Peyer's patch (tissue), 4 donors: ENCODE measurements at regions not wholly inside any gene's neighbourhood (a gene's known extent, or its start where the extent isn't known, plus 50 kb on each side); places are given as distances from the start of the nearest gene placed in this dataset.

ENCODE experiments used
- CTCF ChIP-seq, 6 experiments: fragments of 450-650 bp in 4 of 6; fragments of 200-600 bp in 2 of 6; sonication (generic) in 1 of 6; IDR thresholded peaks; one replicate each; pipeline ENCODE4 v1.5.1; 2017 to 2019; ENCODE audit warnings: antibody characterized with exemption in 6 of 6, mild to moderate bottlenecking in 3 of 6, moderate library complexity in 1 of 6
- POLR2A ChIP-seq, 2 donors: fragments of 450-650 bp; IDR thresholded peaks; one replicate each; pipeline ENCODE4 v1.5.1; 2017; ENCODE audit warnings: antibody characterized with exemption in 2 of 2, mild to moderate bottlenecking in 2 of 2, moderate library complexity in 2 of 2

GRCh38 chr13:61738236-61738750, 322.6 kb upstream of the PCDH20 start:
- TF ChIP-seq POLR2A (IDR thresholded peaks at IDR 0.05) (no peak), CTCF (IDR thresholded peaks at IDR 0.05) (no peak)
